CD14-positive monocyte (primary cell): ENCODE measurements at regions not wholly inside any gene's neighbourhood (a gene's known extent, or its start where the extent isn't known, plus 50 kb on each side); places are given as distances from the start of the nearest gene placed in this dataset.

ENCODE experiments used
- DNase-seq, 3 donors: peaks; one replicate each; pipeline ENCODE4 v3.0.0-alpha.2; 2011 to 2022
- H2AFZ ChIP-seq: 2 replicates; pipeline ENCODE4 v1.6.0; 2012; ENCODE audit warnings: mild to moderate bottlenecking, low read depth, low read length, inconsistent platforms; ENCODE audit not compliant: insufficient read depth, poor library complexity, severe bottlenecking
- H3K27ac ChIP-seq, 2 donors: 1 replicate in 1 of 2; 2 replicates in 1 of 2; pipeline ENCODE4 v1.5.1; 2012 to 2013; ENCODE audit warnings: low read length in 2 of 2, control low read depth in 1 of 2, inconsistent platforms in 1 of 2, low read depth in 1 of 2, mild to moderate bottlenecking in 1 of 2
- H3K27me3 ChIP-seq, 2 donors: one replicate each; pipeline versions ENCODE4 v1.6.0 to v1.6.1; 2011 to 2013; ENCODE audit warnings: low read length in 2 of 2; ENCODE audit not compliant: control insufficient read depth in 2 of 2, insufficient read depth in 2 of 2
- H3K36me3 ChIP-seq, 2 donors: replicated peaks in 1 of 2; 1 replicate in 1 of 2; 2 replicates in 1 of 2; pipeline versions ENCODE4 v1.5.1 to v1.6.1; 2012 to 2013; ENCODE audit warnings: low read length in 2 of 2, control low read depth in 1 of 2, inconsistent platforms in 1 of 2, mild to moderate bottlenecking in 1 of 2; ENCODE audit not compliant: insufficient read depth in 2 of 2, control insufficient read depth in 1 of 2
- H3K4me1 ChIP-seq, 2 donors: 1 replicate in 1 of 2; 2 replicates in 1 of 2; pipeline versions ENCODE4 v1.5.1 to v1.6.1; 2012 to 2013; ENCODE audit warnings: low read length in 2 of 2, control low read depth in 1 of 2, inconsistent platforms in 1 of 2, mild to moderate bottlenecking in 1 of 2, moderate library complexity in 1 of 2; ENCODE audit not compliant: insufficient read depth in 2 of 2, control insufficient read depth in 1 of 2
- H3K4me2 ChIP-seq: replicated peaks from 2 replicates; pipeline ENCODE3; 2012; ENCODE audit warnings: low read length, moderate library complexity, mild to moderate bottlenecking; ENCODE audit not compliant: poor library complexity, severe bottlenecking; ENCODE audit errors: extremely low read depth
- H3K4me3 ChIP-seq, 3 experiments: fragments of 200-600 bp in 1 of 3; sonication (generic) in 1 of 3; replicated peaks in 1 of 3; 1 replicate in 2 of 3; 2 replicates in 1 of 3; pipeline ENCODE4 v1.5.1; 2011 to 2013; ENCODE audit warnings: low read length in 3 of 3, mild to moderate bottlenecking in 3 of 3, control low read depth in 2 of 3, low read depth in 2 of 3, inconsistent platforms in 1 of 3, moderate library complexity in 1 of 3
- H3K79me2 ChIP-seq: 2 replicates; pipeline ENCODE4 v1.6.0; 2012; ENCODE audit warnings: mild to moderate bottlenecking, control low read depth, inconsistent platforms, low read length, moderate library complexity; ENCODE audit not compliant: insufficient read depth
- H3K9ac ChIP-seq: 2 replicates; pipeline ENCODE4 v1.6.0; 2017; ENCODE audit warnings: low read length, mild to moderate bottlenecking; ENCODE audit not compliant: insufficient read depth, poor library complexity, severe bottlenecking
- H3K9me3 ChIP-seq, 2 donors: replicated peaks in 1 of 2; 1 replicate in 1 of 2; 2 replicates in 1 of 2; pipeline versions ENCODE4 v1.5.1 to v1.6.1; 2012 to 2013; ENCODE audit warnings: low read length in 2 of 2, control low read depth in 1 of 2; ENCODE audit not compliant: control insufficient read depth in 1 of 2, insufficient read depth in 1 of 2
- H4K20me1 ChIP-seq: 2 replicates; pipeline ENCODE4 v1.6.0; 2012; ENCODE audit warnings: mild to moderate bottlenecking, low read length, control low read depth, moderate library complexity; ENCODE audit not compliant: insufficient read depth
- H3K27ac Mint-ChIP-seq, 7 donors: one replicate each; pipeline ENCODE4 v1.8.0; 2020; ENCODE audit warnings: mild to moderate bottlenecking in 7 of 7, mixed read lengths in 7 of 7, moderate library complexity in 6 of 7, inconsistent platforms in 2 of 7
- H3K27me3 Mint-ChIP-seq, 3 donors: one replicate each; pipeline ENCODE4 v1.8.0; 2021 to 2022; ENCODE audit warnings: low read depth in 3 of 3, mild to moderate bottlenecking in 3 of 3, mixed read lengths in 3 of 3, moderate library complexity in 3 of 3, inconsistent platforms in 1 of 3
- H3K36me3 Mint-ChIP-seq, 2 donors: one replicate each; pipeline ENCODE4 v1.8.0; 2020; ENCODE audit warnings: mixed read lengths in 2 of 2, inconsistent platforms in 1 of 2, mild to moderate bottlenecking in 1 of 2
- H3K4me1 Mint-ChIP-seq: one replicate; pipeline ENCODE4 v1.8.0; 2020; ENCODE audit warnings: mild to moderate bottlenecking, mixed read lengths
- H3K4me3 Mint-ChIP-seq, 2 donors: one replicate each; pipeline ENCODE4 v1.8.0; 2020; ENCODE audit warnings: mild to moderate bottlenecking in 2 of 2, mixed read lengths in 2 of 2, moderate library complexity in 1 of 2
- H3K9me3 Mint-ChIP-seq, 7 donors: one replicate each; pipeline ENCODE4 v1.8.0; 2020 to 2022; ENCODE audit warnings: mixed read lengths in 7 of 7, mild to moderate bottlenecking in 6 of 7, moderate library complexity in 6 of 7, inconsistent platforms in 2 of 7
- CTCF ChIP-seq: fragments of 200-600 bp; IDR thresholded peaks from one replicate; pipeline ENCODE4 v1.8.0; 2022; ENCODE audit warnings: antibody characterized with exemption, mild to moderate bottlenecking
- WGBS: methylation state at CpG from one replicate; pipeline ENCODE4 v1.1.5; 2013; ENCODE audit warnings: missing lambda C conversion rate; ENCODE audit not compliant: insufficient coverage; 5-methylcytosine and 5-hydroxymethylcytosine counted together
- intact Hi-C, 2 donors: fragments of 100-400 bp; cut with micrococcal nuclease; formaldehyde crosslinking; loops; one replicate each; pipeline versions ENCODE4 v1.15.0 to v1.15.1; 2023

GRCh38 chr5:4197151-4197550 lies 601.5 kb downstream of the IRX1 start:
- 13% methylated on average over 5 of the region's 5 CpGs for WGBS
- Histone ChIP-seq H2AFZ (no peak overlapping the region), H3K4me3 (no peak overlapping the region), H3K4me2 (no peak overlapping the region), H3K27me3 (no peaks in the 10 kb centered on the region), H3K36me3 (no peaks in the 10 kb centered on the region), H4K20me1 (no peaks in the 10 kb centered on the region), H3K9me3 (peaks cover 0 to 3% of the 10 kb centered on the region in 2 donors), H3K79me2 (no peaks in the 10 kb centered on the region), H3K9ac (no peak overlapping the region), H3K4me1 (no peaks in the 10 kb centered on the region), H3K27ac (no peak overlapping the region)
- intact Hi-C loops = no loop called here
- no peak for TF ChIP-seq CTCF
- DNase-seq = no peak
- Mint-ChIP-seq H3K27ac (no peak overlapping the region), H3K36me3 (no peaks in the 10 kb centered on the region), H3K27me3 (peaks cover 0 to 3% (median 0%) of the 10 kb centered on the region in 3 donors), H3K4me1 (no peaks in the 10 kb centered on the region), H3K9me3 (peaks cover 0 to 9% (median 5%) of the 10 kb centered on the region in 7 donors), H3K4me3 (no peak overlapping the region)

GRCh38 chr5:4198461-4198860 lies 602.8 kb downstream of the IRX1 start:
- Histone ChIP-seq H3K4me2 (no peak overlapping the region), H4K20me1 (no peaks in the 10 kb centered on the region), H3K4me1 (no peaks in the 10 kb centered on the region), H3K9me3 (peaks cover 0 to 3% of the 10 kb centered on the region in 2 donors), H3K27ac (no peak overlapping the region), H3K79me2 (no peaks in the 10 kb centered on the region), H2AFZ (no peak overlapping the region), H3K27me3 (no peaks in the 10 kb centered on the region), H3K36me3 (no peaks in the 10 kb centered on the region), H3K9ac (no peak overlapping the region), H3K4me3 (no peak overlapping the region)
- no peak overlapping the region for H3K4me3 Mint-ChIP-seq
- 74% methylated on average over 5 of the region's 7 CpGs for WGBS
- H3K27me3 Mint-ChIP-seq = peaks cover 0 to 3% (median 0%) of the 10 kb centered on the region in 3 donors
- no peaks in the 10 kb centered on the region for H3K36me3 Mint-ChIP-seq
- peaks cover 0 to 11% (median 6%) of the 10 kb centered on the region in 7 donors for H3K9me3 Mint-ChIP-seq
- intact Hi-C loops = no loop called here
- no peaks in the 10 kb centered on the region for H3K4me1 Mint-ChIP-seq
- no peak overlapping the region for H3K27ac Mint-ChIP-seq
- no peak for TF ChIP-seq CTCF
- DNase-seq = no peak
